Testis (tissue), 2 donors: ENCODE measurements at regions not wholly inside any gene's neighbourhood (a gene's known extent, or its start where the extent isn't known, plus 50 kb on each side); places are given as distances from the start of the nearest gene placed in this dataset.

Experiments used
- DNase-seq: peaks from one replicate; pipeline ENCODE4 v3.0.0-alpha.2; 2019
- H3K27ac ChIP-seq, 2 donors: fragments of 200-600 bp; sonication (generic); one replicate each; pipeline ENCODE4 v1.5.1; 2019
- H3K27me3 ChIP-seq: fragments of 200-600 bp; sonication (generic); one replicate; pipeline ENCODE4 v1.5.1; 2019
- H3K36me3 ChIP-seq: fragments of 200-600 bp; sonication (generic); one replicate; pipeline ENCODE4 v1.5.1; 2017; ENCODE audit warnings: low read depth; ENCODE audit errors: missing control alignments
- H3K4me1 ChIP-seq: fragments of 200-600 bp; sonication (generic); one replicate; pipeline ENCODE4 v1.5.1; 2019
- H3K4me3 ChIP-seq, 2 donors: fragments of 200-600 bp; sonication (generic); one replicate each; pipeline ENCODE4 v1.5.1; 2017 to 2019
- H3K9me3 ChIP-seq: fragments of 200-600 bp; sonication (generic); one replicate; pipeline ENCODE4 v1.5.1; 2017
- POLR2A ChIP-seq: fragments of 450-650 bp; IDR thresholded peaks from one replicate; pipeline ENCODE4 v1.6.1; 2017; ENCODE audit warnings: antibody characterized with exemption, mild to moderate bottlenecking, moderate library complexity
- WGBS, 2 donors: methylation state at CpG; one replicate each; pipeline ENCODE4 v1.1.5; 2018; 5-methylcytosine and 5-hydroxymethylcytosine counted together
- intact Hi-C: fragments of 100-400 bp; cut with DNase I; formaldehyde crosslinking; loops from one replicate; pipeline ENCODE4 v1.15.1; 2023; ENCODE audit warnings: low total_unique reads
- TF ChIP-seq, protein P1 (sequence below), 3 experiments: fragments of 450-650 bp in 2 of 3; fragments of 200-600 bp in 1 of 3; sonication (generic) in 1 of 3; IDR thresholded peaks; one replicate each; pipeline ENCODE4 v1.5.1; 2016 to 2019; ENCODE audit warnings: antibody characterized with exemption in 3 of 3, mild to moderate bottlenecking in 2 of 3, moderate library complexity in 1 of 3

DNA sequence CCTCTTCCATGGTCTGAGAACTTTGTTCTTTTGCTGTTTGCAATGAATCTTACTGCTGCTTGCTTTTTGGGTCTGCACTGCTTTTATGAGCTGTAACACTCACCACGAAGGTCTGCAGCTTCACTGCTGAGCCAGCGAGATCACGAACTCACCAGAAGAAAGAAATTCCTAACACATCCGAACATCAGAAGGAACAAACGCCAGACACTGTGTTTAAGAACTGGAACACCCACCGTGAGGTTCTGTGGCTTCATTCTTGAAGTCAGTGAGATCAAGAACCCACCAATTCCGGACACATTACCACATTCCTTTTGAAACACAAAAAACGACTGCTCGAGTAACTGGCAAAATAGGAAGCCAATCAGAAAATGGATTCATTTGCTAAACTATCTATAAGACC is 471.8 kb downstream of the TFAP2A start:
- WGBS, 2 donors: 91 to 92% methylated on average over 9 of the region's 9 CpGs
- DNase-seq: no peak
- no peaks in the 10 kb centered on the region for H3K9me3 ChIP-seq
- H3K27me3 ChIP-seq: no peaks in the 10 kb centered on the region
- no peaks in the 10 kb centered on the region for H3K4me1 ChIP-seq
- H3K4me3 ChIP-seq: no peak overlapping the region
- no peak for TF ChIP-seq POLR2A
- TF ChIP-seq, protein P1, sequence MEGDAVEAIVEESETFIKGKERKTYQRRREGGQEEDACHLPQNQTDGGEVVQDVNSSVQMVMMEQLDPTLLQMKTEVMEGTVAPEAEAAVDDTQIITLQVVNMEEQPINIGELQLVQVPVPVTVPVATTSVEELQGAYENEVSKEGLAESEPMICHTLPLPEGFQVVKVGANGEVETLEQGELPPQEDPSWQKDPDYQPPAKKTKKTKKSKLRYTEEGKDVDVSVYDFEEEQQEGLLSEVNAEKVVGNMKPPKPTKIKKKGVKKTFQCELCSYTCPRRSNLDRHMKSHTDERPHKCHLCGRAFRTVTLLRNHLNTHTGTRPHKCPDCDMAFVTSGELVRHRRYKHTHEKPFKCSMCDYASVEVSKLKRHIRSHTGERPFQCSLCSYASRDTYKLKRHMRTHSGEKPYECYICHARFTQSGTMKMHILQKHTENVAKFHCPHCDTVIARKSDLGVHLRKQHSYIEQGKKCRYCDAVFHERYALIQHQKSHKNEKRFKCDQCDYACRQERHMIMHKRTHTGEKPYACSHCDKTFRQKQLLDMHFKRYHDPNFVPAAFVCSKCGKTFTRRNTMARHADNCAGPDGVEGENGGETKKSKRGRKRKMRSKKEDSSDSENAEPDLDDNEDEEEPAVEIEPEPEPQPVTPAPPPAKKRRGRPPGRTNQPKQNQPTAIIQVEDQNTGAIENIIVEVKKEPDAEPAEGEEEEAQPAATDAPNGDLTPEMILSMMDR (IDR thresholded peaks at IDR 0.05): no peak
- H3K27ac ChIP-seq: no peak overlapping the region
- intact Hi-C loops: no loop called here
- H3K36me3 ChIP-seq: no peaks in the 10 kb centered on the region

DNA sequence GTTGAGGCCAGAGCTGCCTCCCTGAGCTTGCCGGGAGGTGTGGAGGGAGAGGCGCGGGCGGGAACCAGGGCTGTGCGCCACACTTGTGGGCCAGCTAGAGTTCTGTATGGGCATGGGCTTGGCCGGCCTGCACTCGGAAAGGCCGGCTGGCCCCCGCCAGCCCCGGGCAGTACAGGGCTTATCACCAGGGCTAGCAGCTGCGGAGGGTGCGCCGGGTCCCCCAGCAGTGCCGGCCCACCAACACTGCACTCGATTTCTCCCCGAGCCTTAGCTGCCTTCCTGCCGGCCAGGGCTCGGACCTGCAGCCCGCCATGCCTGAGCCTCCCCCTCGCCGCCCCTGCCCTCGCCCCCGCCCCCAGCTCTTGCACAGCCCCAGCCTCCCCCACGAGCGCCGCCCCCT is 472.7 kb downstream of the TFAP2A start:
- no peak for DNase-seq
- H3K9me3 ChIP-seq: no peaks in the 10 kb centered on the region
- H3K36me3 ChIP-seq: no peaks in the 10 kb centered on the region
- no peak overlapping the region for H3K27ac ChIP-seq
- TF ChIP-seq, protein P1 (IDR thresholded peaks at IDR 0.05): no peak
- TF ChIP-seq POLR2A: no peak
- no peaks in the 10 kb centered on the region for H3K27me3 ChIP-seq
- intact Hi-C loops: no loop called here
- H3K4me3 ChIP-seq: peak overlapping the region in 1 of 2 donors; percentile 23
- 88% methylated on average over 25 of the region's 26 CpGs; no CpG with 5 or more reads in 1 of the 2 donors for WGBS, 2 donors
- no peaks in the 10 kb centered on the region for H3K4me1 ChIP-seq

DNA sequence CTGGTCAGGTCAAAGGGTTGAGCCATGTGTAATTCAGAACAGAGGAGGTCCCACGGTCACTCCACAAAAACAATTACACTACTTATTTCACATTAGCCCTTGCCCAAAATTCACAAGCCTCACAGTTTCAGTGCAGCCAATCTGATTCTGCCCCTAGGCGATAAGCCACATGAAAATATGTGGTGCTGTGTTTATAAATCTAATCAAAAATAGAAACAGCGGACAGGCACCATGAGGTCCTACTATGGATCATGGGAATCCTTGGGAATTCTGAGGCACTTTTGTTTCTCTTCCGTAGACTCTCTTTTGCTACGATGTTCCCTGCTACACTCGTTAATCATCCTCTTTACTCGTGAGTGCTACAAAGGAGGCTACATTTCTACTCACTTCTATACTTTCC is 476.1 kb downstream of the TFAP2A start:
- intact Hi-C loops: no loop called here
- DNase-seq: no peak

DNA sequence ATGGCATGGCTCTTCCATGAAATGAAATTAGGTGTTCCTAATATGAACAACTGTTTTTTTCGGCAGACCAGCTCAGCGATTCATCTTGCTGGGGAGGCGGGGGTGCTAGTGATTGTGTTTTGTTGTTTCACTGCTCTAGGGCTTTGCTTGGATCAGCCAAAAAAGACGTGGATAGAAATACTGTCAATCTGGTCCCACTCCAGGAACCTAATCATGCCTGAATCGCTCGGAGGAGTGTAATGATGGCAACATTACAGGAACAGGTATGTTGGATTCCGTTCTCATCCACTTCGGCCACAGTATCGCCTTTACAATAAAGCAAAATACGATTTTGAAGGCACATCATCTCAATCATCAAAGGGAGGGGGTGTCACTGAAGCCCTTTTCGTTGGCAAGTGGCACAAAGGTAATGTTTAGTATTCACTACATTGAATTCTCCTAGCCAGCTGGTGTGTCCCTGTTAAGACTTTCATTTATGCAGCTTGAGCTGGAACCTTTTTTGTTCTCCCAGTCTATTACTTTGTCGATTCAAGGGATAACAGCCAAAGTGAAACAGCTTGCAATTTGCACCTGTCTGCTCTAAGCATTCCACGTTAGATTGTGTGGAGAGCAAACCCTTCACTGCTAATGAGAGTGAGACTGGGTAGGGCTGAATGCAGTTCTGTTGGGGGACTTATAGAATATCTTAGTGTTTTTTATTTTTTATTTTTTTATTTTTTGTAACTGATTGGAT is 477.7 kb downstream of the TFAP2A start:
- no peak overlapping the region for H3K27ac ChIP-seq
- TF ChIP-seq, protein P1 (IDR thresholded peaks at IDR 0.05): no peak
- no peak for TF ChIP-seq POLR2A
- intact Hi-C loops: no loop called here
- no peaks in the 10 kb centered on the region for H3K4me1 ChIP-seq
- H3K36me3 ChIP-seq: no peaks in the 10 kb centered on the region
- 83% methylated on average over 13 of the region's 13 CpGs for WGBS, 2 donors
- no peaks in the 10 kb centered on the region for H3K27me3 ChIP-seq
- H3K9me3 ChIP-seq: no peaks in the 10 kb centered on the region
- H3K4me3 ChIP-seq: no peak overlapping the region
- DNase-seq: no peak

More for the DNA sequence above, 476.1 kb downstream of the TFAP2A start:
- Histone ChIP-seq H3K27me3 (no peaks in the 10 kb centered on the region), H3K4me3 (no peak overlapping the region), H3K36me3 (no peaks in the 10 kb centered on the region), H3K27ac (no peak overlapping the region), H3K9me3 (no peaks in the 10 kb centered on the region), H3K4me1 (no peaks in the 10 kb centered on the region)
- 57 to 65% methylated on average over 7 of the region's 7 CpGs for WGBS, 2 donors
- TF ChIP-seq, protein P1 (IDR thresholded peaks at IDR 0.05): no peak
- no peak for TF ChIP-seq POLR2A

DNA sequence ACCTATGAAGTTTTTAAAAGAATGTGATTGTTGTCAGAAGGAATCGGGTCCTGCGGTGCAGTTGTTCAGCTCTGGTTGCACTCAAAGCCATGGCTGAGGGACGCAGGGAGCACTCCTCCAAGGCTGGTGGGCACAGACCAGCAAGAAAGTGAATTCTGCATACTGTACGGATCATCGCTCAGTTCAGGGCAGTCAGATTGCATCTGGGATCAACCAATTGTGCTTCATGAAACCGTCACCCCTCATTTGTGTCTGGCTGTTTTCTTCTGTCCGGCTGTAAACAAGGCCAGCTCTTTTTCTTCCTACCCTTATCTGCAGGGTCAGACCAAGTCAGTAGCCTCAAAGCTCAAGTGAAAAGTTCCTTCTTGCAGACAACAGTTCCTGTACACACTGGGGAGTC is 478.3 kb downstream of the TFAP2A start:
- 73 to 83% methylated on average over 7 of the region's 7 CpGs for WGBS, 2 donors
- Histone ChIP-seq H3K27ac (no peak overlapping the region), H3K4me1 (no peaks in the 10 kb centered on the region), H3K4me3 (no peak overlapping the region), H3K27me3 (no peaks in the 10 kb centered on the region), H3K9me3 (no peaks in the 10 kb centered on the region), H3K36me3 (no peaks in the 10 kb centered on the region)
- no peak for TF ChIP-seq POLR2A
- TF ChIP-seq, protein P1 (IDR thresholded peaks at IDR 0.05): no peak
- intact Hi-C loops: no loop called here
- DNase-seq: no peak
